B cell (primary cell): ENCODE measurements at regions not wholly inside any gene's neighbourhood (a gene's known extent, or its start where the extent isn't known, plus 50 kb on each side); places are given as distances from the start of the nearest gene placed in this dataset.

Experiments used
- ATAC-seq: fragments of 200-7000 bp; cut with Tn5 transposase; one replicate; pipeline ENCODE4 v1.10.0; 2021; ENCODE audit warnings: low read depth, mild to moderate bottlenecking, moderate number of reproducible peaks, moderate library complexity
- CTCF ChIA-PET: fragments of 350-600 bp; sonication (Branson Sonifier 250); formaldehyde crosslinking; loops from one replicate; lab custom pipeline; 2021; ENCODE audit warnings: antibody characterized with exemption, inconsistent platforms; lab: Charles Lee
- POLR2A ChIA-PET: fragments of 350-600 bp; sonication (Branson Sonifier 250); formaldehyde crosslinking; loops from one replicate; lab custom pipeline; 2021; ENCODE audit warnings: antibody characterized with exemption; lab: Charles Lee
- DNase-seq: peaks from one replicate; pipeline ENCODE4 v3.0.0; 2013
- H2AFZ ChIP-seq: 2 replicates; pipeline ENCODE4 v1.6.1; 2012; ENCODE audit warnings: mild to moderate bottlenecking, low read depth, low read length; ENCODE audit not compliant: insufficient read depth, poor library complexity, severe bottlenecking
- H3K27ac ChIP-seq, 2 donors: 1 replicate in 1 of 2; 2 replicates in 1 of 2; pipeline ENCODE4 v1.5.1; 2012 to 2013; ENCODE audit warnings: low read length in 2 of 2, mild to moderate bottlenecking in 2 of 2, moderate library complexity in 1 of 2
- H3K27me3 ChIP-seq, 4 experiments: fragments of 200-600 bp in 1 of 4; sonication (generic) in 1 of 4; replicated peaks in 1 of 4; 1 replicate in 2 of 4; 2 replicates in 2 of 4; pipeline versions ENCODE4 v1.6.1 to v1.7.0; 2013 to 2016; ENCODE audit warnings: low read length in 3 of 4, mild to moderate bottlenecking in 2 of 4, mixed read lengths in 1 of 4, moderate library complexity in 1 of 4; ENCODE audit not compliant: insufficient read depth in 4 of 4, control insufficient read depth in 3 of 4; ENCODE audit errors: control extremely low read depth in 1 of 4
- H3K36me3 ChIP-seq, 2 experiments: replicated peaks in 1 of 2; 1 replicate in 1 of 2; 2 replicates in 1 of 2; pipeline versions ENCODE4 v1.6.1 to v1.7.1; 2013; ENCODE audit warnings: low read length in 1 of 2; ENCODE audit not compliant: insufficient read depth in 2 of 2, control insufficient read depth in 1 of 2; ENCODE audit errors: control extremely low read depth in 1 of 2, extremely low read depth in 1 of 2
- H3K4me1 ChIP-seq, 2 donors: fragments of 200-600 bp in 1 of 2; sonication (generic) in 1 of 2; 1 replicate in 1 of 2; 2 replicates in 1 of 2; pipeline versions ENCODE4 v1.5.1 to v1.6.1; 2013 to 2017; ENCODE audit warnings: low read length in 2 of 2; ENCODE audit not compliant: control insufficient read depth in 2 of 2, insufficient read depth in 2 of 2
- H3K4me2 ChIP-seq: replicated peaks from 2 replicates; pipeline ENCODE3; 2012; ENCODE audit warnings: mild to moderate bottlenecking, low read depth, low read length; ENCODE audit not compliant: poor library complexity, severe bottlenecking
- H3K4me3 ChIP-seq, 5 experiments: fragments of 200-600 bp in 1 of 5; sonication (generic) in 1 of 5; 1 replicate in 3 of 5; 2 replicates in 2 of 5; pipeline versions ENCODE4 v1.5.1 to v1.7.0; 2011 to 2016; ENCODE audit warnings: low read length in 4 of 5, mild to moderate bottlenecking in 4 of 5, low read depth in 2 of 5, control low read depth in 1 of 5, moderate library complexity in 1 of 5; ENCODE audit not compliant: insufficient read depth in 1 of 5; ENCODE audit errors: control extremely low read depth in 1 of 5, extremely low read depth in 1 of 5
- H3K79me2 ChIP-seq: fragments of 200-600 bp; sonication (generic); one replicate; pipeline ENCODE4 v1.6.0; 2016; ENCODE audit warnings: low read length; ENCODE audit not compliant: control insufficient read depth, insufficient read depth
- H3K9ac ChIP-seq: fragments of 200-600 bp; sonication (generic); 2 replicates; pipeline ENCODE4 v1.6.1; 2017; ENCODE audit warnings: mild to moderate bottlenecking, low read length, moderate library complexity
- H3K9me3 ChIP-seq, 3 donors: one replicate each; pipeline versions ENCODE4 v1.6.1 to v1.7.1; 2013; ENCODE audit warnings: low read length in 2 of 3; ENCODE audit not compliant: control insufficient read depth in 2 of 3, insufficient read depth in 1 of 3; ENCODE audit errors: control extremely low read depth in 1 of 3
- H4K20me1 ChIP-seq: 2 replicates; pipeline ENCODE4 v1.6.0; 2012; ENCODE audit warnings: mild to moderate bottlenecking, low read length; ENCODE audit not compliant: insufficient read depth, control insufficient read depth, poor library complexity, severe bottlenecking
- H3K27ac Mint-ChIP-seq: one replicate; pipeline ENCODE4 v1.8.0; 2021; ENCODE audit warnings: mixed read lengths
- H3K27me3 Mint-ChIP-seq: one replicate; pipeline ENCODE4 v1.8.0; 2021; ENCODE audit warnings: mixed read lengths
- H3K4me1 Mint-ChIP-seq: one replicate; pipeline ENCODE4 v1.8.0; 2021; ENCODE audit warnings: mixed read lengths
- H3K4me3 Mint-ChIP-seq: one replicate; pipeline ENCODE4 v1.8.0; 2021; ENCODE audit warnings: mixed read lengths
- H3K9me3 Mint-ChIP-seq: one replicate; pipeline ENCODE4 v1.8.0; 2022; ENCODE audit warnings: mixed read lengths; ENCODE audit not compliant: insufficient read depth
- EZH2 ChIP-seq: IDR thresholded peaks from 2 replicates; pipeline ENCODE4 v1.6.1; 2012; ENCODE audit warnings: borderline replicate concordance, low read depth, mild to moderate bottlenecking, moderate library complexity, low read length; ENCODE audit not compliant: insufficient read depth, poor library complexity, severe bottlenecking
- WGBS: methylation state at CpG from one replicate; pipeline ENCODE4 v1.1.5; 2013; ENCODE audit warnings: missing lambda C conversion rate; ENCODE audit not compliant: insufficient coverage; 5-methylcytosine and 5-hydroxymethylcytosine counted together
- intact Hi-C: fragments of 100-400 bp; cut with micrococcal nuclease; formaldehyde crosslinking; loops from one replicate; pipeline ENCODE4 v1.10.0; 2022
- TF ChIP-seq, protein P1 (sequence below): fragments of 200-600 bp; IDR thresholded peaks from one replicate; pipeline ENCODE4 v1.8.0; 2022; ENCODE audit warnings: antibody characterized with exemption, mild to moderate bottlenecking

DNA sequence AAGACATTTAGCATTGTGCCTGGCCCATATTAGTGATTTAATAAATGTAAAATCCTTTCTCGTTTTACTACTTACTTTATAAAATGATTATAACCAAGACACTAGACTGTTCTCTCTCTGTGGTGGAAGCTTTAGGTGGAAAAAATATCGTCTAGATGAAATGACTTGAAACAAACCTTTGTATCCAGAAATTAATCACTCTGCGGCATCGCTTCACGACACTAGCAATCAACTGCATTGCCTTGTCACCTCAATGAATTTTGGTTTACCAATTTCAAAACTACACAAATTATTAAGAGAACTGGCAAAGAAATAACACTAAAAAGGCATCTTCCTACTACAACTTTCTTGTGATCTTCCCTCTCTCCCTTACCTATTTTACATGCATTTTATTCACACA is 627.2 kb upstream of the ROBO1 start:
- no peaks in the 10 kb centered on the region for H3K27me3 Mint-ChIP-seq
- TF ChIP-seq EZH2 = no peak
- TF ChIP-seq, protein P1, sequence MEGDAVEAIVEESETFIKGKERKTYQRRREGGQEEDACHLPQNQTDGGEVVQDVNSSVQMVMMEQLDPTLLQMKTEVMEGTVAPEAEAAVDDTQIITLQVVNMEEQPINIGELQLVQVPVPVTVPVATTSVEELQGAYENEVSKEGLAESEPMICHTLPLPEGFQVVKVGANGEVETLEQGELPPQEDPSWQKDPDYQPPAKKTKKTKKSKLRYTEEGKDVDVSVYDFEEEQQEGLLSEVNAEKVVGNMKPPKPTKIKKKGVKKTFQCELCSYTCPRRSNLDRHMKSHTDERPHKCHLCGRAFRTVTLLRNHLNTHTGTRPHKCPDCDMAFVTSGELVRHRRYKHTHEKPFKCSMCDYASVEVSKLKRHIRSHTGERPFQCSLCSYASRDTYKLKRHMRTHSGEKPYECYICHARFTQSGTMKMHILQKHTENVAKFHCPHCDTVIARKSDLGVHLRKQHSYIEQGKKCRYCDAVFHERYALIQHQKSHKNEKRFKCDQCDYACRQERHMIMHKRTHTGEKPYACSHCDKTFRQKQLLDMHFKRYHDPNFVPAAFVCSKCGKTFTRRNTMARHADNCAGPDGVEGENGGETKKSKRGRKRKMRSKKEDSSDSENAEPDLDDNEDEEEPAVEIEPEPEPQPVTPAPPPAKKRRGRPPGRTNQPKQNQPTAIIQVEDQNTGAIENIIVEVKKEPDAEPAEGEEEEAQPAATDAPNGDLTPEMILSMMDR = no peak
- intact Hi-C loops = no loop called here
- no peaks in the 10 kb centered on the region for H3K9me3 ChIP-seq
- H3K36me3 ChIP-seq = no peaks in the 10 kb centered on the region
- DNase-seq (no peak), ATAC-seq (no peak)
- no peak overlapping the region for H3K27ac ChIP-seq
- H3K4me1 ChIP-seq = no peaks in the 10 kb centered on the region
- no peak overlapping the region for H3K4me3 Mint-ChIP-seq
- H3K27me3 ChIP-seq = no peaks in the 10 kb centered on the region
- POLR2A ChIA-PET = no interaction called here
- 96% methylated on average over 3 of the region's 5 CpGs for WGBS
- no peaks in the 10 kb centered on the region for H3K79me2 ChIP-seq
- no peaks in the 10 kb centered on the region for H3K9me3 Mint-ChIP-seq
- CTCF ChIA-PET = no interaction called here
- H2AFZ ChIP-seq = no peak overlapping the region
- no peaks in the 10 kb centered on the region for H3K4me1 Mint-ChIP-seq
- no peak overlapping the region for H3K9ac ChIP-seq
- no peak overlapping the region for H3K4me3 ChIP-seq
- no peaks in the 10 kb centered on the region for H4K20me1 ChIP-seq
- H3K4me2 ChIP-seq = no peak overlapping the region
- H3K27ac Mint-ChIP-seq = no peak overlapping the region

DNA sequence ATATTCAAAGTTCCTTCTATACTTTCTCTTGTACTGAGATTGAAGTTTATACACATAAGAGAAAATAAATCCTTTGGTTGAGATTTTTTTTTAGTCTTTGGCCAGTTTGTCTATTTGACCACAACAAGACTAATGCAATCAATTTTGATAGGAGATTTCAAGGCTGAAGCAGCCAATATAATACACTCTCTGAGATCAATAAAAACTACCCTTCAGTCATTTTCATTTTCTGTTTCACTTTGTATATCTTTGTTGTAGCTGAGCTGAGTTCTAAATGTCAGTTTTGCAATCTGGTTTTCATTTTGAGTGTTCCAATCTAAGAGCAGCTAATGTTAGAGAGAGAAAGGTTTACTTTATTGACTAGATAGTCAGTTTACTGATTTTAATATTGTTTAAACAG is 623.8 kb upstream of the ROBO1 start:
- H3K27me3 Mint-ChIP-seq = no peaks in the 10 kb centered on the region
- no peak overlapping the region for H3K4me3 Mint-ChIP-seq
- H4K20me1 ChIP-seq = no peaks in the 10 kb centered on the region
- H3K9ac ChIP-seq = no peak overlapping the region
- ChIA-PET CTCF (no interaction called here), POLR2A (no interaction called here)
- no peaks in the 10 kb centered on the region for H3K27me3 ChIP-seq
- no peak for TF ChIP-seq EZH2
- TF ChIP-seq, protein P1 = no peak
- H3K27ac Mint-ChIP-seq = no peak overlapping the region
- H3K4me3 ChIP-seq = no peak overlapping the region
- no peaks in the 10 kb centered on the region for H3K4me1 ChIP-seq
- intact Hi-C loops = no loop called here
- no peaks in the 10 kb centered on the region for H3K9me3 Mint-ChIP-seq
- H3K4me1 Mint-ChIP-seq = no peaks in the 10 kb centered on the region
- DNase-seq (no peak), ATAC-seq (no peak)
- H3K36me3 ChIP-seq = no peaks in the 10 kb centered on the region
- no peak overlapping the region for H2AFZ ChIP-seq
- H3K27ac ChIP-seq = no peak overlapping the region
- peaks cover 0 to 2% (median 0%) of the 10 kb centered on the region in 3 donors for H3K9me3 ChIP-seq
- no peaks in the 10 kb centered on the region for H3K79me2 ChIP-seq
- no peak overlapping the region for H3K4me2 ChIP-seq
